ENCODE measurements at regions not wholly inside any gene's neighbourhood (a gene's known extent, or its start where the extent isn't known, plus 50 kb on each side); places are given as distances from the start of the nearest gene placed in this dataset.
"Not testable (repeated sequence)": the region's sequence is repeated elsewhere in the genome, so short reads cannot be mapped to it uniquely, and the experiment has no call there.

DNA sequence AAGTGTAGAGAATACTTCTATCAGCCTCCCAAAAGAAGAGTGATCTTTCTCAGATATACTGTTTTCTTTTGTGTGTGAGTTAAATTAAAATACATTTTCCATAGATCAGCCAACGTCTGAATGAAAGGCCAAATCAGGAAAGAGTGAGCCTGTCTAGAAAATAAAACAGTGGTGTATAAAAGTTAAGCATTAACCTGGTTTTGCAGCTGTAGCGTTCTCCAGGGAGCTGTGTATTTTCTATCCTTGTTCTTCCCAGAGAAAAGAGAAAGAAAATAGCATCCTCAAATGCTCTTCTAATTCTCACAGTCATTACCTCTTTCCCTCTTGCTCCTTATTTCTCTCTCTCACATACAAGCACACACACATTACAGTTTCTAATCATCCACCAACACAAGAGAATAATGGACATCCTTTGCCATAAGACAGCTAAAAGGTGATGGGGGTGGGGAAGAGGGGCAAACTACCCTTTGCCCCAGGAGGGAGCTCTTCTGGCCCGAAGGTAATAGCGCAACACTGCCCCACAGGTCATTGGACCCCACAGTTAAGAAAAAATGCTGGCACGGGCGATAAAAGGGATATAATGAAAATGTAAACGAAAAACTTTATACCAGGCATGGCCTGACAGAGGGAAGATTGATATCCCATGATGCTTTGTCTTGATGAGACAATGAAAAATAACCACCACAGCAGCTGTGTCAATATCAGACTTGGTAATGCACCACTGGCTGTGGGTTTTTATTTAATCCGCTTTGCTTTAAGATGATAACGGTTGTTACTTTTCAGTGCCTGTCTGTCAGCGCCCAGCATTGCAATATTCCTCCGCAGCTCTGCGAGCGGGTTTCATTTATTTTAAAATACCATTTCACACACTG lies 150.3 kb downstream of the NUF2 start:
- peak overlapping the region; percentile 32 for H3K4me3 ChIP-seq
- TF ChIP-seq, protein P1, sequence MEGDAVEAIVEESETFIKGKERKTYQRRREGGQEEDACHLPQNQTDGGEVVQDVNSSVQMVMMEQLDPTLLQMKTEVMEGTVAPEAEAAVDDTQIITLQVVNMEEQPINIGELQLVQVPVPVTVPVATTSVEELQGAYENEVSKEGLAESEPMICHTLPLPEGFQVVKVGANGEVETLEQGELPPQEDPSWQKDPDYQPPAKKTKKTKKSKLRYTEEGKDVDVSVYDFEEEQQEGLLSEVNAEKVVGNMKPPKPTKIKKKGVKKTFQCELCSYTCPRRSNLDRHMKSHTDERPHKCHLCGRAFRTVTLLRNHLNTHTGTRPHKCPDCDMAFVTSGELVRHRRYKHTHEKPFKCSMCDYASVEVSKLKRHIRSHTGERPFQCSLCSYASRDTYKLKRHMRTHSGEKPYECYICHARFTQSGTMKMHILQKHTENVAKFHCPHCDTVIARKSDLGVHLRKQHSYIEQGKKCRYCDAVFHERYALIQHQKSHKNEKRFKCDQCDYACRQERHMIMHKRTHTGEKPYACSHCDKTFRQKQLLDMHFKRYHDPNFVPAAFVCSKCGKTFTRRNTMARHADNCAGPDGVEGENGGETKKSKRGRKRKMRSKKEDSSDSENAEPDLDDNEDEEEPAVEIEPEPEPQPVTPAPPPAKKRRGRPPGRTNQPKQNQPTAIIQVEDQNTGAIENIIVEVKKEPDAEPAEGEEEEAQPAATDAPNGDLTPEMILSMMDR (IDR thresholded peaks at IDR 0.05), result no peak

DNA sequence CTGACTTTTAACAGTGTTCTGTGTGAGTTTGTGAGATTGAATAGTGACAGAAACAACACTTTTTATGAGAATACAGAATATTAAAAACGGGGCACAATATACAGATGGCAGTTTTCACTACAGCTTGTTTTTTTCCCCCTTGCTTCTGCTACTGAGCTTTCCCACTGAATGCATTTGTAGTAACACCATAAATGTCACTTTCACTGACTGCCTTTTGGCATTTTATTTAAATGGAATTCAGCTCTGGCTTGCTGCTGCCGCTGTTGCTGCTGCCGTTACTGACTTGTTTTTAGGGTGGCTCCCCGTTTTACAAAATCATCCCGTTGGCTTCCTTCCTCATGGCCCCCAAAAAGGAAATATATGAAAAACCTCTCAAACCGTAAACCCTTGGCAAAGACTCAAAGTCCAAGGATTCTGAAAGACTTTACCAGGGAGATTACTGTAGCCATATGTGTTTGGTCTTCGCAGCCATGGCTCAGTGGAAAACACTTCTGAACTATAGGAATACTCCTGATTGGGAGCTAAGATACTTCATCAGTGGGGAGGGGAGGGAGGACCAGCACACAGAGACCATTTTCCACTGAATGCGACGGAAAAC lies 151.0 kb downstream of the NUF2 start:
- peak overlapping the region; percentile 32 for H3K4me3 ChIP-seq
- DNase-seq (ENCODE audit: low spot score), result no peak

More for the DNA sequence above, 150.3 kb downstream of the NUF2 start:
- no peak for DNase-seq (ENCODE audit: low spot score)
- no peak overlapping the region for H3K27ac ChIP-seq

GRCh38 chr1:163477276-163477830 lies 155.6 kb downstream of the NUF2 start:
- no peak for DNase-seq (ENCODE audit: low spot score)
- TF ChIP-seq, protein P1 (IDR thresholded peaks at IDR 0.05), result no peak
- Histone ChIP-seq H3K27ac (no peak overlapping the region), H3K4me3 (no peak overlapping the region)

More for the DNA sequence above, 151.0 kb downstream of the NUF2 start:
- H3K27ac ChIP-seq, result no peak overlapping the region
- TF ChIP-seq, protein P1 (IDR thresholded peaks at IDR 0.05), result no peak

- not testable (repeated sequence) for H3K4me3 ChIP-seq; H3K27ac ChIP-seq; DNase-seq (ENCODE audit: low spot score)
Measured at GRCh38 chr1:163498391-163499330, 176.9 kb downstream of the NUF2 start.

GRCh38 chr1:163504331-163504978 lies 182.7 kb downstream of the NUF2 start:
- Histone ChIP-seq H3K27ac (no peak overlapping the region), H3K4me3 (no peak overlapping the region)
- DNase-seq (ENCODE audit: low spot score), result no peak
- TF ChIP-seq, protein P1 (IDR thresholded peaks at IDR 0.05), result no peak

GRCh38 chr1:163509114-163509513 lies 187.4 kb downstream of the NUF2 start:
- H3K27ac ChIP-seq, result no peak overlapping the region
- DNase-seq (ENCODE audit: low spot score), result no peak
- TF ChIP-seq, protein P1 (IDR thresholded peaks at IDR 0.05), result no peak
- H3K4me3 ChIP-seq, result no peak overlapping the region

Measured in coronary artery (tissue), 2 donors.